ENCODE measurements at regions not wholly inside any gene's neighbourhood (a gene's known extent, or its start where the extent isn't known, plus 50 kb on each side); places are given as distances from the start of the nearest gene placed in this dataset.

DNA sequence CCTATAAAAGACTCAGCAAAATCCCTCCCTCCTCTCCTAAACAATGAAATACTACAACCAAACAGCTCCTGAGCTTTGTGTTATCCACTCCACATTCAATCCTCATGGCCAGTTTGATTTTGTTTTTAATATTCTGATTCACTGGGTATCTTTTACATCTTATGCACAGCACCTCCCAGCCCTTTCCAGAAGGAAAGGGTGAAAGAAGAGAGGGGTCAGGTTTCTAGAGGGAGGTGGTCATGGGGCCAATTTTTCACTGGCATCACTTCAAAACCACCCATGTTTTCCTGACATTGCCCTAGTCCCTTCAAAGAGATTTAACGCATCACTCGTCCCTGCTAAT is 315.6 kb downstream of the LPIN1 start:
- TF ChIP-seq, protein P1, sequence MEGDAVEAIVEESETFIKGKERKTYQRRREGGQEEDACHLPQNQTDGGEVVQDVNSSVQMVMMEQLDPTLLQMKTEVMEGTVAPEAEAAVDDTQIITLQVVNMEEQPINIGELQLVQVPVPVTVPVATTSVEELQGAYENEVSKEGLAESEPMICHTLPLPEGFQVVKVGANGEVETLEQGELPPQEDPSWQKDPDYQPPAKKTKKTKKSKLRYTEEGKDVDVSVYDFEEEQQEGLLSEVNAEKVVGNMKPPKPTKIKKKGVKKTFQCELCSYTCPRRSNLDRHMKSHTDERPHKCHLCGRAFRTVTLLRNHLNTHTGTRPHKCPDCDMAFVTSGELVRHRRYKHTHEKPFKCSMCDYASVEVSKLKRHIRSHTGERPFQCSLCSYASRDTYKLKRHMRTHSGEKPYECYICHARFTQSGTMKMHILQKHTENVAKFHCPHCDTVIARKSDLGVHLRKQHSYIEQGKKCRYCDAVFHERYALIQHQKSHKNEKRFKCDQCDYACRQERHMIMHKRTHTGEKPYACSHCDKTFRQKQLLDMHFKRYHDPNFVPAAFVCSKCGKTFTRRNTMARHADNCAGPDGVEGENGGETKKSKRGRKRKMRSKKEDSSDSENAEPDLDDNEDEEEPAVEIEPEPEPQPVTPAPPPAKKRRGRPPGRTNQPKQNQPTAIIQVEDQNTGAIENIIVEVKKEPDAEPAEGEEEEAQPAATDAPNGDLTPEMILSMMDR (IDR thresholded peaks at IDR 0.05; ENCODE audit: borderline replicate concordance, extremely low read depth, low read length, poor library complexity, severe bottlenecking): no peak
- no peak for TF ChIP-seq EZH2 (IDR thresholded peaks at IDR 0.05; ENCODE audit: borderline replicate concordance, low read depth, low read length, severe bottlenecking)
